ENCODE measurements at regions not wholly inside any gene's neighbourhood (a gene's known extent, or its start where the extent isn't known, plus 50 kb on each side); places are given as distances from the start of the nearest gene placed in this dataset.

DNA sequence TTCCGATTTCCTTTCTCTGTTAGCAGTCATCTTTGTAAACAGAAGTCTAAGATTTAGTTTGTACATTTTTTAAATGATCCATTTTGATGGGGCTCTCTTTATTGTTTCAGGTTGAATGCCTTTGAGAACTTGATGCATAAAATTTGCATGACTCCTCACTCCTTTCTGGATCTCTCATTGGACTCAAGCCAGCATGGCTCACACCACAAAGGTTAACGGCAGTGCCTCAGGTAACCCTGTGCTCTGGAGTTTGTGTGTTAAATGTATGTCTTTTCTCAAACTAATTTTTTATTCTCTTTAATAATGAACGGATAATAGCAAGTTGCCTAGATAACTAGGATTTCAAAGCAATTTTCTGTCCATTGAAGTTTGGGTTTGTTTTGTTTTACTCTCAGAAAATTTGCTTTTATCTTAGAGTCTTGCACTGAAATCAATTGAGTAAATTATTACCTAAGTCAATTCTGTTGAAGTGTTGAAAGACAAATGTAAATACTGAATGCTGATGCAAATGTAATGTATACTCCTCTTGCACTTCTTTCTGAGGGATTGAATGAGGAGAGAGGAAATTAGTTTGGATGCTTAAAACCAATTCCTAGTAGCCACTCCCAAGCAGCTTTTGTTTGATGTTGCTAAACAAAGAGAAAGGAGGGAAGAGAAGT, 164.6 kb upstream of the DMRT1 start:
- Histone ChIP-seq H3K27me3 (no peaks in the 10 kb centered on the region), H3K4me3 (peak overlapping the region; percentile 35)
- intact Hi-C loops (cut with DNase I): loop anchor here in 1 of 4 donors (10.0 kb wide), 1 partner anchor 62 kb away; no protein-coding TSS in a partner anchor

GRCh38 chr9:677461-678097, 163.9 kb upstream of the DMRT1 start:
- TF ChIP-seq POLR2A (IDR thresholded peaks at IDR 0.05) (no peak), EP300 (IDR thresholded peaks at IDR 0.05) (no peak)
- TF ChIP-seq, protein P1, sequence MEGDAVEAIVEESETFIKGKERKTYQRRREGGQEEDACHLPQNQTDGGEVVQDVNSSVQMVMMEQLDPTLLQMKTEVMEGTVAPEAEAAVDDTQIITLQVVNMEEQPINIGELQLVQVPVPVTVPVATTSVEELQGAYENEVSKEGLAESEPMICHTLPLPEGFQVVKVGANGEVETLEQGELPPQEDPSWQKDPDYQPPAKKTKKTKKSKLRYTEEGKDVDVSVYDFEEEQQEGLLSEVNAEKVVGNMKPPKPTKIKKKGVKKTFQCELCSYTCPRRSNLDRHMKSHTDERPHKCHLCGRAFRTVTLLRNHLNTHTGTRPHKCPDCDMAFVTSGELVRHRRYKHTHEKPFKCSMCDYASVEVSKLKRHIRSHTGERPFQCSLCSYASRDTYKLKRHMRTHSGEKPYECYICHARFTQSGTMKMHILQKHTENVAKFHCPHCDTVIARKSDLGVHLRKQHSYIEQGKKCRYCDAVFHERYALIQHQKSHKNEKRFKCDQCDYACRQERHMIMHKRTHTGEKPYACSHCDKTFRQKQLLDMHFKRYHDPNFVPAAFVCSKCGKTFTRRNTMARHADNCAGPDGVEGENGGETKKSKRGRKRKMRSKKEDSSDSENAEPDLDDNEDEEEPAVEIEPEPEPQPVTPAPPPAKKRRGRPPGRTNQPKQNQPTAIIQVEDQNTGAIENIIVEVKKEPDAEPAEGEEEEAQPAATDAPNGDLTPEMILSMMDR (IDR thresholded peaks at IDR 0.05): no peak
- Histone ChIP-seq H3K9me3 (no peaks in the 10 kb centered on the region), H3K27me3 (no peaks in the 10 kb centered on the region), H3K27ac (peak overlapping the region in 1 of 2 donors; percentile 43), H3K4me3 (peak overlapping the region; percentile 35), H3K4me1 (ENCODE audit: insufficient read depth) (no peaks in the 10 kb centered on the region), H3K36me3 (no peaks in the 10 kb centered on the region)
- no peak for DNase-seq
- 6 to 10% (median 9%) methylated on average over 11 of the region's 11 CpGs for WGBS, 3 donors
- intact Hi-C loops (cut with DNase I): loop anchor here in 1 of 4 donors (10.0 kb wide), 1 partner anchor 63 kb away; no protein-coding TSS in a partner anchor

More for the DNA sequence above, 164.6 kb upstream of the DMRT1 start:
- no peak for DNase-seq
- H3K9me3 ChIP-seq: no peaks in the 10 kb centered on the region
- 48 to 61% (median 54%) methylated on average over 3 of the region's 3 CpGs for WGBS, 3 donors
- peak overlapping the region in 1 of 2 donors; percentile 43 for H3K27ac ChIP-seq
- no peak for TF ChIP-seq POLR2A (IDR thresholded peaks at IDR 0.05)
- no peaks in the 10 kb centered on the region for H3K36me3 ChIP-seq
- no peaks in the 10 kb centered on the region for H3K4me1 ChIP-seq (ENCODE audit: insufficient read depth)

DNA sequence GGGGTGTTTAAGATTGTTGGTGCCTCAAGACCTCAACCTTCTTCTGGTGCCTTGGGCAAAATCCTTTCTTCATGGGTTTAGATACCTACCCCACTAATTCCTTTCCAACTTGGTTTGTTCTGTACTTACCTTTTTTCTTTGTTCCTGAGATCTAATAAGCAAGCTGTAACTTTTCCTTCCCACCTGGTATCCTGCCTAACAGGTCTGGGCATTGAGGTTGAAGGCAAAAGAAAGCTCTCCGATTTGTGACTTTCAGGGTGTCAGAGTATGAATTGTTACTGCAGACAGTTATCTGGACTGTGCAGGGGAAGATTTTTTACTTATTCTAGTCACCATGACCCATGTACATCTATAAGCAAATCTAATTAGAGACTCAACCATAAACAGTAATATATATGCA, 162.6 kb upstream of the DMRT1 start:
- Histone ChIP-seq H3K4me1 (ENCODE audit: insufficient read depth) (peaks cover 6% of the 10 kb centered on the region), H3K9me3 (no peaks in the 10 kb centered on the region), H3K27ac (no peak overlapping the region), H3K4me3 (no peak overlapping the region), H3K27me3 (no peaks in the 10 kb centered on the region), H3K36me3 (no peaks in the 10 kb centered on the region)
- intact Hi-C loops (cut with DNase I): loop anchor here in 1 of 4 donors (10.0 kb wide), 1 partner anchor 64 kb away; no protein-coding TSS in a partner anchor
- WGBS, 3 donors: 97 to 100% (median 98%) methylated on average over 1 of the region's 1 CpG
- no peak for TF ChIP-seq EP300 (IDR thresholded peaks at IDR 0.05)
- no peak for TF ChIP-seq POLR2A (IDR thresholded peaks at IDR 0.05)
- TF ChIP-seq, protein P1 (IDR thresholded peaks at IDR 0.05): no peak
- DNase-seq: no peak

GRCh38 chr9:679462-679861, 162.0 kb upstream of the DMRT1 start:
- WGBS, 3 donors: 97 to 98% (median 98%) methylated on average over 6 of the region's 6 CpGs
- Histone ChIP-seq H3K27ac (no peak overlapping the region), H3K9me3 (no peaks in the 10 kb centered on the region), H3K4me3 (no peak overlapping the region), H3K27me3 (no peaks in the 10 kb centered on the region), H3K36me3 (no peaks in the 10 kb centered on the region), H3K4me1 (ENCODE audit: insufficient read depth) (peaks cover 10% of the 10 kb centered on the region)
- intact Hi-C loops (cut with DNase I): loop anchor here in 1 of 4 donors (10.0 kb wide), 1 partner anchor 65 kb away; no protein-coding TSS in a partner anchor
- no peak for DNase-seq
- no peak for TF ChIP-seq POLR2A (IDR thresholded peaks at IDR 0.05)
- TF ChIP-seq, protein P1 (IDR thresholded peaks at IDR 0.05): no peak
- TF ChIP-seq EP300 (IDR thresholded peaks at IDR 0.05): no peak

- Histone ChIP-seq H3K4me1 (ENCODE audit: insufficient read depth) (peaks cover 10% of the 10 kb centered on the region), H3K4me3 (no peak overlapping the region), H3K27me3 (no peaks in the 10 kb centered on the region), H3K36me3 (no peaks in the 10 kb centered on the region), H3K27ac (no peak overlapping the region), H3K9me3 (no peaks in the 10 kb centered on the region)
- TF ChIP-seq POLR2A (IDR thresholded peaks at IDR 0.05) (no peak), EP300 (IDR thresholded peaks at IDR 0.05) (no peak)
- TF ChIP-seq, protein P1 (IDR thresholded peaks at IDR 0.05): no peak
- 81 to 88% (median 84%) methylated on average over 5 of the region's 5 CpGs for WGBS, 3 donors
- intact Hi-C loops (cut with DNase I): loop anchor here in 1 of 4 donors (10.0 kb wide), 1 partner anchor 55 kb away; no protein-coding TSS in a partner anchor
- DNase-seq: no peak
Measured at GRCh38 chr9:680106-680505, 161.4 kb upstream of the DMRT1 start.
